NB4 (cell line): ENCODE measurements at regions not wholly inside any gene's neighbourhood (a gene's known extent, or its start where the extent isn't known, plus 50 kb on each side); places are given as distances from the start of the nearest gene placed in this dataset.

Source experiments
- DNase-seq: peaks from one replicate; pipeline ENCODE4 v3.0.0; 2010; ENCODE audit warnings: low read depth
- H3K4me3 ChIP-seq: one replicate; pipeline ENCODE4 v1.5.1; 2011; ENCODE audit warnings: mild to moderate bottlenecking, low read depth, low read length, moderate library complexity
- MYC ChIP-seq: IDR thresholded peaks from 2 replicates; pipeline ENCODE4 v1.6.1; 2011; ENCODE audit warnings: low read depth, low read length
- POLR2A ChIP-seq: IDR thresholded peaks from 2 replicates; pipeline ENCODE4 v1.6.1; 2011; ENCODE audit warnings: mild to moderate bottlenecking; ENCODE audit not compliant: insufficient read length; ENCODE audit errors: extremely low read depth
- TF ChIP-seq, protein P1 (sequence below): IDR thresholded peaks from one replicate; pipeline ENCODE4 v1.5.1; 2012; ENCODE audit warnings: low read depth, low read length
- TF ChIP-seq, protein P2 (sequence below): IDR thresholded peaks from 2 replicates; pipeline ENCODE4 v1.6.1; 2011; ENCODE audit warnings: low read depth, low read length

DNA sequence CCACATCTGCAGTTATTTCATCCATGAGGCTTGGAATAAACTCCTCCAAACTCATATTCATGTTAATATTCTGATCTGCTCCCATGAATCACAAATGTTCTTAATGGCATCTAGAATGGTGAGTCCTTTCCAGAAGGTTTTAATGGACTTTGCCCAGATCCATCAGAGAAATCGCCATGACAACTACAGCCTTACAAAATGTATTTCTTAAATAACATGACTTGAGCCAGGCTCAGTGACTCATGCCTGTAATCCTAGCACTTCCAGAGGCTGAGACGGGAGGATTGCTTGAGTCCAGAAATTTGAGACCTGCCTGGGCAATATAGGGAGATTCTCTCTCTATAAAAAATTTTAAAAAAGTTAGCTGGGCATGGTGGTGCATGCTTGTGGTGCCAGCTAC, 102.1 kb upstream of the TMEM168 start:
- TF ChIP-seq POLR2A (no peak), MYC (no peak)
- TF ChIP-seq, protein P1, sequence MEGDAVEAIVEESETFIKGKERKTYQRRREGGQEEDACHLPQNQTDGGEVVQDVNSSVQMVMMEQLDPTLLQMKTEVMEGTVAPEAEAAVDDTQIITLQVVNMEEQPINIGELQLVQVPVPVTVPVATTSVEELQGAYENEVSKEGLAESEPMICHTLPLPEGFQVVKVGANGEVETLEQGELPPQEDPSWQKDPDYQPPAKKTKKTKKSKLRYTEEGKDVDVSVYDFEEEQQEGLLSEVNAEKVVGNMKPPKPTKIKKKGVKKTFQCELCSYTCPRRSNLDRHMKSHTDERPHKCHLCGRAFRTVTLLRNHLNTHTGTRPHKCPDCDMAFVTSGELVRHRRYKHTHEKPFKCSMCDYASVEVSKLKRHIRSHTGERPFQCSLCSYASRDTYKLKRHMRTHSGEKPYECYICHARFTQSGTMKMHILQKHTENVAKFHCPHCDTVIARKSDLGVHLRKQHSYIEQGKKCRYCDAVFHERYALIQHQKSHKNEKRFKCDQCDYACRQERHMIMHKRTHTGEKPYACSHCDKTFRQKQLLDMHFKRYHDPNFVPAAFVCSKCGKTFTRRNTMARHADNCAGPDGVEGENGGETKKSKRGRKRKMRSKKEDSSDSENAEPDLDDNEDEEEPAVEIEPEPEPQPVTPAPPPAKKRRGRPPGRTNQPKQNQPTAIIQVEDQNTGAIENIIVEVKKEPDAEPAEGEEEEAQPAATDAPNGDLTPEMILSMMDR: no peak
- TF ChIP-seq, protein P2, sequence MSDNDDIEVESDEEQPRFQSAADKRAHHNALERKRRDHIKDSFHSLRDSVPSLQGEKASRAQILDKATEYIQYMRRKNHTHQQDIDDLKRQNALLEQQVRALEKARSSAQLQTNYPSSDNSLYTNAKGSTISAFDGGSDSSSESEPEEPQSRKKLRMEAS: no peak
- DNase-seq: no peak
- H3K4me3 ChIP-seq: no peak overlapping the region

DNA sequence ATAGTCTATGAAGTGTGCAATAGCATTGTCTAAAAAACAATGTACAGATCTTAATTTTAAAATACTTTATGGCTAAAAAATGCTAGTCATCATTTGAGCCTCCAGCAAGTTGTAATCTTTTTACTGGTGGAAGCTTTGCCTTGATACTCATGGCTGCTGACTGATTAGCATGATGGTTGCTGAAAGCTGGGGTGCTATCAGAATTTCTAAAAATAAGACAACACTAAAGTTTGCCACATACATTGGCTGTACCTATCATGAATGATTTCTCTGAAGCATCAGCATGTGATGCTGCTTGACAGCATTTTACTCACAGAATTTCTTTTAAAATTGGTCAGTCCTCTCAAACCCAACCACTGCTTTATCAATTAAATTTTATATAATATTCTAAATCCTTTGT, 101.5 kb upstream of the TMEM168 start:
- TF ChIP-seq, protein P1: no peak
- TF ChIP-seq POLR2A (no peak), MYC (no peak)
- TF ChIP-seq, protein P2: no peak
- no peak overlapping the region for H3K4me3 ChIP-seq
- no peak for DNase-seq

DNA sequence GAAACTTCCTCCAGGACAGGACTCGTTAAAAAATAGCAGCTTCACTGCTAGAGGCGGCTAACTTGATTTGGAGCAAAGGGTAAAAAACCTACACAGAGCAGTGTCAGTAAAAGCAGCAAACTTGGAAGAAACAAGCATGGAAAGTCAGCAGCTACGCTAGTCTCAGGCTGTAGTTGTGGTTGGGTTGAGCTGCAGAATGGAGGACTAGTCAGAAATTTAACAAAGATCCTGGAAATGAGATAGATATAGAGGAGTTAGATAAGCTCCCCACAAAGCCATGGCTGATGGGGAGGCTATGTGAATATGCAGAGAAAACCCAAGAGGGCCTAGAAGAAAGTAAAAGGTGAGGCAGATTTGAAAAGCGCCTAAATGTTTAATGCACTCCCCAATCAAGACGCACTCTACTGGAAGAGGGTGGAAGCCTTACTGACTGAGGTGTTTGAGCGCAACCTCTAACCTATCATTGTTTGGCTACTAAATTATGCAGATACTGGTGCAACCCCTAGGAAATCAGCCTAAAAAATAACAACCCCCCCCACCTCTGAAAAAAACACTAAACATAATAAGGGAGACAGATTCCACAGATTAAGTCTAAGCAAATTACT, 99.7 kb upstream of the TMEM168 start:
- no peak for DNase-seq
- H3K4me3 ChIP-seq: no peak overlapping the region
- TF ChIP-seq POLR2A (no peak), MYC (no peak)
- TF ChIP-seq, protein P2: no peak
- TF ChIP-seq, protein P1: no peak

DNA sequence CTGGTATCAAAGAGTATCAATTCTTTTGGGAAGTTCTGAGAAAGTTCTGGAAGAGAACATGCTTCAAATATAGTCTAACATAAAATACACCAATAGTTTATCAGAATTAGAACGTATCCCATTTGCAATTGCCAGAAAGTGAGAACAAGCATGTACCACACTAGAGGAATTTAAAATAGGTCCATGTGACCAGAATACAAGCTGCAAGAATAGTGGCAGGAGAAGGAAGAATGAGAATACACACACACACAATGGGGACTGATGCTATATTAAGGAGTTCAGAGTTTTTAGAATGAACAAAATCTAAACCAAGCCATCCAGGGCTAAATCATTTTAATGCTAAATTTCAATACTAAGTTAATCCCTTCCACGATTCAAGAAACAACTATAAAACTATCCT, 99.1 kb upstream of the TMEM168 start:
- TF ChIP-seq, protein P2: no peak
- TF ChIP-seq, protein P1: no peak
- TF ChIP-seq MYC (no peak), POLR2A (no peak)
- DNase-seq: no peak
- H3K4me3 ChIP-seq: no peak overlapping the region

DNA sequence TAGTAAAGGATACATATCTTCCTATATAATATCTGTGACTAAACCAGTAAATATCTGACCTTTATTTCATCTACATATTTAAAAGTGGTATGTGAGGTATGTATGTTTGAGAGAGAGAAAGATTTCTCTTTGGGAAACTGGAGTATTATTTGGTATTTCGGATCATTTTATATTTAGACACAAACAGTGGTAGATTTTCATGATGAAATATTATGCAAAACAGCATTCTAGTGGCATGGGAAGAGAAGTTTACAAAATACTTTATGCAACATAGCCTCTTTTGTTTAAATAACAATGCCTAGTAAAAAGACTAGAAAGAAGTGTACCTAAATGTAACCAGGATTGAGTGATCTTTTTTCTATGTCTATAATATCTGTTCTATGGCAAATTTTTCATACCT, 98.6 kb upstream of the TMEM168 start:
- DNase-seq: no peak
- TF ChIP-seq, protein P1: no peak
- TF ChIP-seq, protein P2: no peak
- TF ChIP-seq MYC: no peak
- no peak for TF ChIP-seq POLR2A
- H3K4me3 ChIP-seq: no peak overlapping the region

DNA sequence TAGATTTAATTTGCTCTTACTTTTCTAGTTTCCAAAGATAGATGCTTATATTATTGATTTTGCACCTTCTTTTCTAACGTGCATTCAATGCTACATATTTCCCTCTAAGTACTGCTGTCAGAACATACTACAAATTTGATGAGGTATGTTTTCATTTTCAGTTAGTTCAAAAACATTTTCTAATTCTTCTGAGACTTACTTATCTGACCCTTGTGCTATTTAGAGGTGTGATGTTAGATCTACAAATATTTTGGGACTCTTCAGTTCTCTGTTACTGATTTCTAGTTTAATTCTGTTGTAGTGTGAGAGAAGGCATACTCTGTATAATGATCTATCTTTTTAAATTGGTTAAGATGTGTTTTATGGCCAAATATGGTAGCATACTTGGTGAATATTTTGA, 97.8 kb upstream of the TMEM168 start:
- DNase-seq: no peak
- no peak overlapping the region for H3K4me3 ChIP-seq
- TF ChIP-seq POLR2A (no peak), MYC (no peak)
- TF ChIP-seq, protein P1: no peak
- TF ChIP-seq, protein P2: no peak
